ENCODE measurements at regions not wholly inside any gene's neighbourhood (a gene's known extent, or its start where the extent isn't known, plus 50 kb on each side); places are given as distances from the start of the nearest gene placed in this dataset.

DNA sequence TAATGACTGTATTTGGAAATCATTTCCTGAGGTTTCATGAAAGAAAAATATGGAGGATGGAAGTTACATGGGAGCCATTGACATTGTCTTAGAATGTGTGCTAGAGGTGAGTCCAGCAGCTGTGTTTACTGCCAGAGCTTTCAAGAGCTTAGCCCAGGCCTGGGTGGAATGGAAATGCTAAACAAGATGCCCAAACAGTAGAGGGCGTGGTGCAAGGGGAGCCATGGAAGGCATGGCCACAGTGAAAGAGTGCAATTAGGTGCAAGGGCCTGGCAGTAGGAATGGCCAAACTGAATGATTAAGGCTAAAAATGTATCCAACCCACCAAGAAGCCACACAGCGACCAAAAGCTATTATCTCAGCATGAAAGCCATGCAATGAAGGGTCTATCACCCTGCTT lies 257.7 kb upstream of the NR2F2 start:
- TF ChIP-seq, protein P1, sequence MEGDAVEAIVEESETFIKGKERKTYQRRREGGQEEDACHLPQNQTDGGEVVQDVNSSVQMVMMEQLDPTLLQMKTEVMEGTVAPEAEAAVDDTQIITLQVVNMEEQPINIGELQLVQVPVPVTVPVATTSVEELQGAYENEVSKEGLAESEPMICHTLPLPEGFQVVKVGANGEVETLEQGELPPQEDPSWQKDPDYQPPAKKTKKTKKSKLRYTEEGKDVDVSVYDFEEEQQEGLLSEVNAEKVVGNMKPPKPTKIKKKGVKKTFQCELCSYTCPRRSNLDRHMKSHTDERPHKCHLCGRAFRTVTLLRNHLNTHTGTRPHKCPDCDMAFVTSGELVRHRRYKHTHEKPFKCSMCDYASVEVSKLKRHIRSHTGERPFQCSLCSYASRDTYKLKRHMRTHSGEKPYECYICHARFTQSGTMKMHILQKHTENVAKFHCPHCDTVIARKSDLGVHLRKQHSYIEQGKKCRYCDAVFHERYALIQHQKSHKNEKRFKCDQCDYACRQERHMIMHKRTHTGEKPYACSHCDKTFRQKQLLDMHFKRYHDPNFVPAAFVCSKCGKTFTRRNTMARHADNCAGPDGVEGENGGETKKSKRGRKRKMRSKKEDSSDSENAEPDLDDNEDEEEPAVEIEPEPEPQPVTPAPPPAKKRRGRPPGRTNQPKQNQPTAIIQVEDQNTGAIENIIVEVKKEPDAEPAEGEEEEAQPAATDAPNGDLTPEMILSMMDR (IDR thresholded peaks at IDR 0.05), result no peak
- no peak for TF ChIP-seq POLR2AphosphoS5 (IDR thresholded peaks at IDR 0.05)
- no peak for TF ChIP-seq POLR2A (IDR thresholded peaks at IDR 0.05)
